HG03439 (cell line): ENCODE measurements at regions not wholly inside any gene's neighbourhood (a gene's known extent, or its start where the extent isn't known, plus 50 kb on each side); places are given as distances from the start of the nearest gene placed in this dataset.

ENCODE experiments used
- ATAC-seq: cut with Tn5 transposase; IDR thresholded peaks from one replicate; pipeline ENCODE4 v1.9.1; 2021; ENCODE audit warnings: mild to moderate bottlenecking, moderate library complexity; ENCODE audit not compliant: unreplicated experiment

- ATAC-seq, result no peak
These were observed 332.7 kb downstream of the DIRAS2 start for GRCh38 chr9:90309809-90310520.

GRCh38 chr9:90310521-90310876 lies 332.1 kb downstream of the DIRAS2 start:
- no peak for ATAC-seq

- ATAC-seq, result no peak
These were observed 330.8 kb downstream of the DIRAS2 start for GRCh38 chr9:90311811-90312210.

GRCh38 chr9:90322296-90322695 lies 320.3 kb downstream of the DIRAS2 start:
- no peak for ATAC-seq

- no peak for ATAC-seq
These were observed 316.5 kb downstream of the DIRAS2 start for GRCh38 chr9:90325913-90326653.

- no peak for ATAC-seq
These were observed 312.4 kb downstream of the DIRAS2 start for GRCh38 chr9:90330231-90330630.

GRCh38 chr9:90331826-90332575 lies 310.6 kb downstream of the DIRAS2 start:
- no peak for ATAC-seq

- ATAC-seq, result no peak
These were observed 309.4 kb downstream of the DIRAS2 start for GRCh38 chr9:90333226-90333625.

- no peak for ATAC-seq
These were observed 302.2 kb downstream of the DIRAS2 start for GRCh38 chr9:90340421-90340820.

- ATAC-seq, result no peak
These were observed 300.0 kb downstream of the DIRAS2 start for GRCh38 chr9:90342607-90343006.

GRCh38 chr9:90343366-90343765 lies 299.3 kb downstream of the DIRAS2 start:
- no peak for ATAC-seq

- no peak for ATAC-seq
These were observed 298.6 kb downstream of the DIRAS2 start for GRCh38 chr9:90343991-90344390.

- no peak for ATAC-seq
These were observed 277.0 kb downstream of the DIRAS2 start for GRCh38 chr9:90365666-90366065.

GRCh38 chr9:90368241-90368640 lies 274.4 kb downstream of the DIRAS2 start:
- no peak for ATAC-seq

GRCh38 chr9:90368928-90369327 lies 273.7 kb downstream of the DIRAS2 start:
- ATAC-seq, result no peak

- no peak for ATAC-seq
These were observed 262.9 kb downstream of the DIRAS2 start for GRCh38 chr9:90379771-90380170.

GRCh38 chr9:90385146-90385545 lies 257.5 kb downstream of the DIRAS2 start:
- ATAC-seq, result no peak

- ATAC-seq, result no peak
These were observed 249.1 kb downstream of the DIRAS2 start for GRCh38 chr9:90393365-90394152.

GRCh38 chr9:90394871-90395270 lies 247.8 kb downstream of the DIRAS2 start:
- ATAC-seq, result no peak

GRCh38 chr9:90400091-90400490 lies 242.5 kb downstream of the DIRAS2 start:
- ATAC-seq, result no peak

- ATAC-seq, result no peak
These were observed 234.0 kb downstream of the DIRAS2 start for GRCh38 chr9:90408659-90409058.
